Activated CD8-positive, alpha-beta T cell treated with anti-CD3 and anti-CD28 coated beads for 36 hours (primary cell): ENCODE measurements at regions not wholly inside any gene's neighbourhood (a gene's known extent, or its start where the extent isn't known, plus 50 kb on each side); places are given as distances from the start of the nearest gene placed in this dataset.
"Not testable (repeated sequence)": the region's sequence is repeated elsewhere in the genome, so short reads cannot be mapped to it uniquely, and the experiment has no call there.

ENCODE experiments used
- ATAC-seq: fragments of 200-7000 bp; cut with Tn5 transposase; one replicate; pipeline ENCODE4 v1.10.0; 2021; ENCODE audit warnings: mild to moderate bottlenecking, moderate library complexity
- CTCF ChIA-PET: fragments of 350-600 bp; sonication (Branson Sonifier 250); formaldehyde crosslinking; loops from one replicate; lab custom pipeline; 2021; ENCODE audit warnings: antibody characterized with exemption; lab: Charles Lee
- POLR2A ChIA-PET: fragments of 350-600 bp; sonication (Branson Sonifier 250); formaldehyde crosslinking; loops from one replicate; lab custom pipeline; 2021; ENCODE audit warnings: antibody characterized with exemption; lab: Charles Lee
- DNase-seq: peaks from one replicate; pipeline ENCODE4 v3.0.0-alpha.2; 2020
- H3K27ac Mint-ChIP-seq: one replicate; pipeline ENCODE4 v1.8.0; 2021; ENCODE audit warnings: mild to moderate bottlenecking, mixed read lengths
- H3K27me3 Mint-ChIP-seq: one replicate; pipeline ENCODE4 v1.8.0; 2021; ENCODE audit warnings: mixed read lengths
- H3K36me3 Mint-ChIP-seq: one replicate; pipeline ENCODE4 v1.8.0; 2021; ENCODE audit warnings: low read depth, mixed read lengths
- H3K4me1 Mint-ChIP-seq: one replicate; pipeline ENCODE4 v1.8.0; 2021; ENCODE audit warnings: low read depth, mixed read lengths
- H3K4me3 Mint-ChIP-seq: one replicate; pipeline ENCODE4 v1.8.0; 2021; ENCODE audit warnings: mild to moderate bottlenecking, moderate library complexity, mixed read lengths
- H3K9me3 Mint-ChIP-seq: one replicate; pipeline ENCODE4 v1.8.0; 2021; ENCODE audit warnings: mixed read lengths
- CTCF ChIP-seq: fragments of 200-600 bp; IDR thresholded peaks from one replicate; pipeline ENCODE4 v1.8.0; 2022; ENCODE audit warnings: antibody characterized with exemption, mild to moderate bottlenecking
- intact Hi-C: fragments of 100-400 bp; cut with micrococcal nuclease; formaldehyde crosslinking; loops from one replicate; pipeline ENCODE4 v1.10.0; 2022

DNA sequence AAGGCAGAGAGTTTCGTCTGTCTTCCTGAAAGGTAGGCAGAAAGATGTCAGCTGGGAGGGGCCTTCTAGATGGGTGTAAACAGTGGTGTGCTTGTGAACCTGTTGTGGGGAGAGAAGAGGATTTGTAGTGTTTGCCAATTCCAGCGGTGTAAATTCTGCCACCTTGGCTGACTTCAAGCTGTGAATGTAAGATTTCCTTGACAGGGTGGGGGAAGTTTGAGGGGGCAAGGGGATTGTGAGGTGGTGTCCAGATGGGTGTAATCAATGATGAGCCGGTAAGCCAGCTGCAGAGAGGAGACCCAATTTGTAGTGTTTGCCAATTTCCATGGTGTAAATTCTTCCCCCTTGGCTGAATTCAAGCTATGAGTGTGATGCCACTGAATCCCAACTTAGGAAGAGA lies 61.0 kb upstream of the ADGRE5 start:
- H3K36me3 Mint-ChIP-seq, result no peaks in the 10 kb centered on the region
- intact Hi-C loops, result no loop called here
- no peaks in the 10 kb centered on the region for H3K4me1 Mint-ChIP-seq
- no peak for TF ChIP-seq CTCF
- ChIA-PET POLR2A (no interaction called here), CTCF (interaction anchor here (1.3 to 2.4 kb wide), 3 partner anchors 28 to 103 kb away, joined by 4 to 9 read pairs (median 4); no protein-coding TSS in a partner anchor)
- H3K4me3 Mint-ChIP-seq, result no peak overlapping the region
- ATAC-seq (no peak), DNase-seq (no peak)
- H3K9me3 Mint-ChIP-seq, result no peaks in the 10 kb centered on the region
- H3K27me3 Mint-ChIP-seq, result no peaks in the 10 kb centered on the region
- H3K27ac Mint-ChIP-seq, result no peak overlapping the region

- ATAC-seq, H3K9me3 Mint-ChIP-seq, H3K4me3 Mint-ChIP-seq, H3K36me3 Mint-ChIP-seq, intact Hi-C loops, POLR2A ChIA-PET, H3K27me3 Mint-ChIP-seq, DNase-seq, H3K4me1 Mint-ChIP-seq, H3K27ac Mint-ChIP-seq: not testable (repeated sequence)
- CTCF ChIA-PET, result interaction anchor here (1.3 to 2.4 kb wide), 3 partner anchors 29 to 102 kb away, joined by 4 to 9 read pairs (median 4); no protein-coding TSS in a partner anchor
Observed at GRCh38 chr19:14319720-14320119, 61.5 kb upstream of the ADGRE5 start.

- ChIA-PET CTCF (interaction anchor here (2.2 kb wide), 1 partner anchor 30 kb away, joined by 9 read pairs; no protein-coding TSS in a partner anchor), POLR2A (interaction anchor here (0.6 kb wide), 1 partner anchor 138 kb away, joined by 3 read pairs; no protein-coding TSS in a partner anchor)
- intact Hi-C loops, result no loop called here
- no peaks in the 10 kb centered on the region for H3K4me1 Mint-ChIP-seq
- no peak overlapping the region for H3K4me3 Mint-ChIP-seq
- ATAC-seq (no peak), DNase-seq (peak; percentile 40)
- H3K36me3 Mint-ChIP-seq, result no peaks in the 10 kb centered on the region
- H3K9me3 Mint-ChIP-seq, result no peaks in the 10 kb centered on the region
- no peaks in the 10 kb centered on the region for H3K27me3 Mint-ChIP-seq
- TF ChIP-seq CTCF, result no peak
- no peak overlapping the region for H3K27ac Mint-ChIP-seq
Observed at GRCh38 chr19:14318873-14319272, 62.4 kb upstream of the ADGRE5 start.

GRCh38 chr19:14317157-14317556 lies 64.1 kb upstream of the ADGRE5 start:
- Mint-ChIP-seq H3K9me3 (no peaks in the 10 kb centered on the region), H3K4me3 (no peak overlapping the region), H3K36me3 (no peaks in the 10 kb centered on the region), H3K27ac (no peak overlapping the region), H3K27me3 (no peaks in the 10 kb centered on the region), H3K4me1 (no peaks in the 10 kb centered on the region)
- DNase-seq (no peak), ATAC-seq (no peak)
- no peak for TF ChIP-seq CTCF
- ChIA-PET POLR2A (no interaction called here), CTCF (no interaction called here)
- intact Hi-C loops, result no loop called here

DNA sequence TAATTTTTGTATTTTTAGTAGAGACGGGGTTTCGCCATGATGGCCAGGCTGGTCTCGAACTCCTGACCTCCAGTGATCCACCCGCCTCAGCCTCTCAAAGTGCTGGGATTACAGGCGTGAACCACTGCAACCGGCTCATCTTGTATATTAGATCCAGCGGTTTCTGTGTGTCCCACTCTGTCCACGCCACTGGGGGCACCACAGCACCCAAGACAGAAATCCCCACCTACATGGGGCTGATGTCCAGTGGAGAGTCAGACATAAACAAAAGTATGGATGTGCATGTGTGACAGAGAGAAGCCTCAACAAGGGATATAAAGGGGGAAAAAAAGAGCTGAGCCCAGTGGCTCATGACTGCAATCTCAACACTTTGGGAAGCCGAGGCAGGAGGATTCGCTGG lies 65.8 kb upstream of the ADGRE5 start:
- no peak for ATAC-seq
- ChIA-PET POLR2A (no interaction called here), CTCF (interaction anchor here (0.9 kb wide), 1 partner anchor 40 kb away, joined by 3 read pairs; no protein-coding TSS in a partner anchor)

More for the DNA sequence above, 65.8 kb upstream of the ADGRE5 start:
- intact Hi-C loops, result no loop called here
- H3K4me3 Mint-ChIP-seq, result no peak overlapping the region
- no peak for DNase-seq
- no peak for TF ChIP-seq CTCF
- H3K27me3 Mint-ChIP-seq, result no peaks in the 10 kb centered on the region
- no peak overlapping the region for H3K27ac Mint-ChIP-seq
- H3K9me3 Mint-ChIP-seq, result no peaks in the 10 kb centered on the region
- H3K4me1 Mint-ChIP-seq, result no peaks in the 10 kb centered on the region
- H3K36me3 Mint-ChIP-seq, result no peaks in the 10 kb centered on the region
